Right renal pelvis (tissue), 4 donors: ENCODE measurements at regions not wholly inside any gene's neighbourhood (a gene's known extent, or its start where the extent isn't known, plus 50 kb on each side); places are given as distances from the start of the nearest gene placed in this dataset.
A peak's percentile ranks its signal among the peaks of the same experiment; 100 is the strongest.
"Not testable (repeated sequence)": the region's sequence is repeated elsewhere in the genome, so short reads cannot be mapped to it uniquely, and the experiment has no call there.

Source experiments
- DNase-seq, 4 donors: peaks; one replicate each; pipeline ENCODE4 v3.0.0-alpha.2; 2013; ENCODE audit warnings: low read depth in 4 of 4, low spot score in 3 of 4, missing footprints in 1 of 4

GRCh38 chr5:87762631-87763030 is 349.9 kb upstream of the CCNH start:
- no peak for DNase-seq

- no peak for DNase-seq
These were observed 344.2 kb upstream of the CCNH start for GRCh38 chr5:87756951-87757350.

GRCh38 chr5:87755360-87755759 is 342.6 kb upstream of the CCNH start:
- no peak for DNase-seq

- no peak for DNase-seq
These were observed 341.5 kb upstream of the CCNH start for GRCh38 chr5:87754009-87754757.

GRCh38 chr5:87752362-87752761 is 339.6 kb upstream of the CCNH start:
- no peak for DNase-seq

- DNase-seq, result no peak
These were observed 339.1 kb upstream of the CCNH start for GRCh38 chr5:87751824-87752223.

- no peak for DNase-seq
These were observed 334.2 kb upstream of the CCNH start for GRCh38 chr5:87746891-87747377.

GRCh38 chr5:87746341-87746740 is 333.6 kb upstream of the CCNH start:
- no peak for DNase-seq

- DNase-seq, result peak in 2 of 4 donors; percentile 0 to 5
These were observed 329.2 kb upstream of the CCNH start for GRCh38 chr5:87741881-87742280.

GRCh38 chr5:87735923-87736322 is 323.2 kb upstream of the CCNH start:
- no peak for DNase-seq

GRCh38 chr5:87733897-87734296 is 321.2 kb upstream of the CCNH start:
- DNase-seq, result no peak

- DNase-seq, result no peak
These were observed 320.4 kb upstream of the CCNH start for GRCh38 chr5:87732875-87733768.

- DNase-seq, result no peak
These were observed 317.1 kb upstream of the CCNH start for GRCh38 chr5:87729781-87730180.

GRCh38 chr5:87722286-87722685 is 309.6 kb upstream of the CCNH start:
- no peak for DNase-seq

- not testable (repeated sequence) for DNase-seq
These were observed 305.6 kb upstream of the CCNH start for GRCh38 chr5:87718224-87718925.

- DNase-seq, result no peak
These were observed 305.0 kb upstream of the CCNH start for GRCh38 chr5:87717761-87718160.

GRCh38 chr5:87705876-87706275 is 293.1 kb upstream of the CCNH start:
- no peak for DNase-seq

GRCh38 chr5:87686975-87687374 is 274.2 kb upstream of the CCNH start:
- no peak for DNase-seq

GRCh38 chr5:87686018-87686417 is 273.3 kb upstream of the CCNH start:
- no peak for DNase-seq

- DNase-seq, result no peak
These were observed 261.5 kb upstream of the CCNH start for GRCh38 chr5:87674235-87674634.

- no peak for DNase-seq
These were observed 258.4 kb upstream of the CCNH start for GRCh38 chr5:87671146-87671545.
